ENCODE measurements at regions not wholly inside any gene's neighbourhood (a gene's known extent, or its start where the extent isn't known, plus 50 kb on each side); places are given as distances from the start of the nearest gene placed in this dataset.
"Not testable (repeated sequence)": the region's sequence is repeated elsewhere in the genome, so short reads cannot be mapped to it uniquely, and the experiment has no call there.

- DNase-seq (ENCODE audit: low read depth), result no peak
Measured at GRCh38 chr9:12415361-12415760, 277.8 kb upstream of the TYRP1 start.

GRCh38 chr9:12416716-12417115, 276.5 kb upstream of the TYRP1 start:
- DNase-seq (ENCODE audit: low read depth), result no peak

DNA sequence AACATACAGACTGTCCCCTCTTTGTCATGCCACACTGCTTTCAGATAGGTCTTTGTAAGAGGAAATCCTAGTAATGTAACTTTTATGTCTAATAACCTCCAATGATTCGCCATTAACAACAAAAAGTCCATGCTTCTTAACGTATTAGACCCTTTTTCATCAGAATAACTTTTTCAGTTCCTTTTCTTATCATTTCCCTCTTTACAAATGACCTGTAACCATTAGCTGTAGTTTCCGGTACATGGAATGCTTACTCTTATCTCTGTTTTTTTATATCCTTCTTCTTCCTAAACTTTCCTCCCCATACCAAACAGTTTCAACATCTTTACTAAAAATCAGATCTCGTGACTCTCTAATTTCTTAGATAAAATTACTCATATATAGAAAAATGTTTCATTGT, 268.9 kb upstream of the TYRP1 start:
- DNase-seq (ENCODE audit: low read depth), result no peak

- peak; percentile 24 for DNase-seq (ENCODE audit: low read depth)
Measured at GRCh38 chr9:12425878-12426864, 267.0 kb upstream of the TYRP1 start.

GRCh38 chr9:12439267-12439666, 253.9 kb upstream of the TYRP1 start:
- DNase-seq (ENCODE audit: low read depth), result no peak

DNA sequence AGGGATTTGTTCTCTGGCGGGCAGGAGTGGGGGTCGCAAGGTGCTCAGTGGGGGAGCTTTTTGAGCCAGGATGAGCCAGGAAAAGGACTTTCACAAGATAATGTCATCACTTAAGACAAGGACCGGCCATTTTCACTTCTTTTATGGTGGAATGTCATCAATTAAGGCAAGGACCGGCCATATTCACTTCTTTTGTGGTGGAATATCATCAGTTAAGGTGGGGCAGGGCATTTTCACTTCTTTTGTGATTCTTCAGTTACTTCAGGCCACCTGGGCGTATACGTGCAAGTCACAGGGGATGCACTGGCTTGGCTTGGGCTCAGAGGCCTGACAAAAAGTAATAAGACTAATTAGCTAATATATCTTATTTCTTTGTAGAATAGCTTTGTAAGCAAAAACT, 252.1 kb upstream of the TYRP1 start:
- not testable (repeated sequence) for DNase-seq (ENCODE audit: low read depth)

- DNase-seq (ENCODE audit: low read depth), result no peak
Measured at GRCh38 chr9:12441506-12441905, 251.7 kb upstream of the TYRP1 start.

- no peak for DNase-seq (ENCODE audit: low read depth)
Measured at GRCh38 chr9:12448246-12448645, 244.9 kb upstream of the TYRP1 start.

DNA sequence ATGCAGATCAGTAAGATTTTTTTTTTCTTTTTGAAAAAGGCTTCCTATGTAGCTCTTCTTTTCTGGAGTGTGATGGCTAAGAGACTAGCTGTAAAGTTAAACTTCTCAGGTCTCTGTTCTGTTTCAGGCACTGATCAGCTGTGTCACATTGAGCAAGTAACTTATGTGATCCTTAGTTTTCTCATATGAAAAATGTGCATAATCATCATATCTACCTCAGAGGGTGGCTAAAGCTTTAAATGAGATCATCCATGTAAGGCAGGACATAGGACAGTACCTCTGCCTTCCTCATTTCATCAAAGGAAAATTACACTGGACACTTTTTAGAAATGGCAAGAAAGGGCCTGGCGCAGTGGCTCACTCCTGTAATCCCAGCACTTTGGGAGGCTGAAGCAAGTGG, 235.9 kb upstream of the TYRP1 start:
- DNase-seq (ENCODE audit: low read depth), result no peak

DNA sequence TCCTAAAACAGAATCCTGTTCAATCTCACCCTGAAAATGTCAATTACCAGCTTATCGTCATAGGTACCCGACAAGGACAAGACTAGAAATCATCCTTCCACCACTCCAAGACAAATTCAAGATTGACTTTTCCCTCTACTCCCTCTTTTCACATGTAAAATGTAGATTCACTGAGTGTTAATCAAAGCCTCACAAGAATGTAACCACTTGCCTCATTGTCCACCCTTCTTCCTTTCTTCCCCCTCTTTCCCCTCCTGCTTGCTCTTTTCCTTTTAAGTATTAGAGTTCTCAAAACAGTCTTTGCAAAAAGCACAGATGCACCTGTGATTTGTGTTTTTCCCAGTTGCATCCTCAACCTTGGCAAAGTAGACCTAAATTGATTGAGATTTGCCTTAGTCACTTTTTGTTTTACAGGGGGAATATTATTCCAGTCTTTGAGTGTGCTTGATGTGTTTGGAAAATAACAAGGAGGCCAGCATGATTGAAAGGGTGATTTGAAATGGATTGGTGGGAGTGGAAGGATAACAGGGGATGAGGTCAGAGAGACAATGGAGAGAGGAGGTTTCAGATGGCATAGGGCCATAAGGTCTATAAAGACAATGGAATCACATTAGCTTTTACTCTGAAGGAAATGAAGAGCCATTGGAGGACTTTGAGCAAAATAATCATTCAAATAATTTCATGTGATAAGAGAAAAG, 231.3 kb upstream of the TYRP1 start:
- DNase-seq (ENCODE audit: low read depth), result no peak

DNA sequence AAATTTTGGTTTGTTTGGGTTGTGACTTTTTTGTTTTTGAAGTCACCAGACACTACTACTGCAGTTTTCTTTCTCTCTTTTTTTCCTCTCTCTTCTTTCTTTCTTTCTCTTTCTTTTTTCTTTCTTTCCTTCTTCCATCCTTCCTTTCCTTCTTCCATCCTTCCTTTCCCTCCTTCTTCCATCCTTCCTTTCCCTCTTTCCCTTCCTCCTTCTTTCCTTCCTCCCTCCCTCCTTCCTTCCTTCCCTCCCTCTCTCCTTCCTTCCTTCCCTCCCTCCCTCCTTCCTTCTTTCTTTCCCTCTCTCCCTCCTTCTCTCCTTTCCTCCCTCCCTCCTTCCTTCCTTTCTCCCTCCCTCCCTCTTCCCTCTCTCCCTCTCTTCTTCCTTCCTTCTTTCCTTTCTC, 230.3 kb upstream of the TYRP1 start:
- no peak for DNase-seq (ENCODE audit: low read depth)

- DNase-seq (ENCODE audit: low read depth), result peak; percentile 1
Measured at GRCh38 chr9:12463641-12464040, 229.5 kb upstream of the TYRP1 start.

GRCh38 chr9:12464400-12464799, 228.8 kb upstream of the TYRP1 start:
- no peak for DNase-seq (ENCODE audit: low read depth)

DNA sequence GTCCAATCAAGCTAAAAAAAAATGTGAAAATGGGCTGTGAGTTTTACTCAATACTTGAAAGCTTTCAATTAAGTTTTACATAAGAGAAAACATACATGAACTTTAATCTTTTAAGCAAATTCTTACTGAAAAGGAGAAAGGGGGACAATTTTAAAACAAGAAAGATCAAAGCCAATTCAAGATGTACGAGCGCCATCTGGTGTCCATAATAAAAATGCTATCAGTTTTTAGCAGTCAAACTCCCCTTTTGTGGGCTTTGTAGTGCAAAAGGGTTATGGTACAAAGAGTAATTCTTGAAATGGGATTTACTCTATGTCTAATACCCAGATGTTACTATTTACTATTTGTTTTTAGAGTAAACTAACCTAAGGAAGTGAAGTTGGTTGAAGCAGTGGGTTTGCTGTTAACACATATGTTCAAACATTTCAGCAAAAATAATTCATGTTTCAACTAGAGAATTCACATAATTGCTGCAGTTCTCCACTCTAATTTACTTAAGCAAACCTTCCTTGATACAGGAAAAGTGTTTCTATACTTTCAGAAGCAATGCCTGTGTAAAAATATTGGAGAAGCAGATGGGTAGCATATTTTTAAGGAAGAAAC, 228.2 kb upstream of the TYRP1 start:
- DNase-seq (ENCODE audit: low read depth), result peak; percentile 24

DNA sequence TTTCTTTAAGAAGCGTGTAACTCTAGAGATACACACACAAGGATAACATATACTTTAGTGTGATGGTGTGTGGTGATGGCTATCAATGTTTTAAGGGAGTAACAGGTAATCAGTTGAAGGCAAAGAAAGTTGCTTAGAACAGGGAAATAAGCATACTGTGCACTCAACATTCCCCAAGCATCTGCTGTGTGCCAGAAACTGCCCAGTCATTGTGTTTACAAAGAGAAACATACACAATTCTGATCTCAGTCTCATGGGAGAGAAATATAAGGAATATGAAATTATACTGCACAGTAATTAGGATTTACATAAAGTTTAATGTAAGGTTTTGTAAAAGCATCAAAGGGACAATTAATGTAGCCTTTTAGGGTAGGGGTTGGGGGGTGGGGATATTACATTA, 224.1 kb upstream of the TYRP1 start:
- no peak for DNase-seq (ENCODE audit: low read depth)

- DNase-seq (ENCODE audit: low read depth), result no peak
Measured at GRCh38 chr9:12494411-12494810, 198.8 kb upstream of the TYRP1 start.

- DNase-seq (ENCODE audit: low read depth), result no peak
Measured at GRCh38 chr9:12497790-12498189, 195.4 kb upstream of the TYRP1 start.

DNA sequence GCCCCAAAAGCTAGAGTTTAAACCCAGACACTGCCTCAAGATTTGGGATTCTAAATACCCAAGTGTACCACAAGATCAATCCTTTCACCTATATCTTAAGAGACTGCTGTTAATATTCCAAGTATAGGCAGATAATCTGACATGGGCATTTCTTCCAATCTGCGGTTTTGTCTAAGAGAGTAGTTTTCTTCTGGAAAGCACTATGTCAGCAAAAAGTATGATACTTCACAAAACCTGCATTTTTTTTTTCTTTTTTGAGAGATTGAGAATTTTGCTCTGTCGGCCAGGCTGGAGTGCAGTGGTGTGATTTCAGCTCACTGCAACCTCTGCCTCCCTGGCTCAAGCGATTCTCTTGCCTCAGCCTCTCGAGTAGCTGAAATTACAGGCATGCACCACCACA, 190.7 kb upstream of the TYRP1 start:
- no peak for DNase-seq (ENCODE audit: low read depth)

GRCh38 chr9:12503606-12504122, 189.5 kb upstream of the TYRP1 start:
- no peak for DNase-seq (ENCODE audit: low read depth)

GRCh38 chr9:12510551-12510950, 182.6 kb upstream of the TYRP1 start:
- DNase-seq (ENCODE audit: low read depth), result no peak

- DNase-seq (ENCODE audit: low read depth), result no peak
Measured at GRCh38 chr9:12511726-12512125, 181.5 kb upstream of the TYRP1 start.

GRCh38 chr9:12516031-12516430, 177.2 kb upstream of the TYRP1 start:
- no peak for DNase-seq (ENCODE audit: low read depth)

Measured in renal cortical epithelial cell (primary cell).